GM18873 (cell line): ENCODE measurements at regions not wholly inside any gene's neighbourhood (a gene's known extent, or its start where the extent isn't known, plus 50 kb on each side); places are given as distances from the start of the nearest gene placed in this dataset.

ENCODE experiments used
- ATAC-seq: cut with Tn5 transposase; IDR thresholded peaks from one replicate; pipeline ENCODE4 v1.9.1; 2021; ENCODE audit warnings: mild to moderate bottlenecking, moderate library complexity, moderate number of reproducible peaks; ENCODE audit not compliant: unreplicated experiment, low FRiP score

DNA sequence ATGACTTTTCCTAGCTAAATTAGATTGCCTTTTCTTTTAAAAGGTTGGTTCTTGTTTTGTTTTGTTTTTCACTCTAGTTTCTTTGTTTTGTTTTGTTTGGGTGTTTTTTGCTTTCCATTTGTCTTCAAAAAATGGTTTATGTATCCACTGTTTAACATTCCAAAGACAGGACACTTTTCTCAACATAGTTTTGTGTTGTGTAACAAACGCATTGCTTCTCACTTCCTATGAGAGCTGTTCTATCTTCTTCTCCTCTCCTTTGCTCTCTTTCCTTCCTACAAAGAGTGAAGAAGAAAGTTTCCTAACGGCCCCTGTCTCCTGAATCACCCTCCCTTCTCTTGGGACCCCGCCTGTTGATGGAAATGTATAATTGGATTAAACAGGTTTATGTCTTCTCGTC is 539.7 kb downstream of the ACTL7B start:
- no peak for ATAC-seq

DNA sequence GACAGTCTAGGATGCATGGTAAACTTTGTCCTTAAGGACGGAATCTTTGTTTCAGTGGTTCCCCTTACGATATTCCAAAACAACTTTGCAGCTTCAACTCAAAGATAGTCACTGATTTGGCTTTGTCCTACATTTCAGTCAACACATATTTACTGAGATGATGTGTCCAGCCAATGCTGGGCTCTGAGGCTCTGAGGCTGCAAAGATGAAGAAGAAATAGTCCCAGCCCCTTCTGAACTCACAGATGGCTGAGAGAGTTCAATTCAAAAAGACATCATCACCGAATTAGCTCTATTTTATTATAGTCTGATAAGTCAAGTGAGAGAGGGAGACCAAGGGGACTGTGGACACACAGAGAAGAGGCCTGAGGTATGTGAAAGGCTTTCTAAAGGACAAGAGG is 544.0 kb downstream of the ACTL7B start:
- no peak for ATAC-seq

DNA sequence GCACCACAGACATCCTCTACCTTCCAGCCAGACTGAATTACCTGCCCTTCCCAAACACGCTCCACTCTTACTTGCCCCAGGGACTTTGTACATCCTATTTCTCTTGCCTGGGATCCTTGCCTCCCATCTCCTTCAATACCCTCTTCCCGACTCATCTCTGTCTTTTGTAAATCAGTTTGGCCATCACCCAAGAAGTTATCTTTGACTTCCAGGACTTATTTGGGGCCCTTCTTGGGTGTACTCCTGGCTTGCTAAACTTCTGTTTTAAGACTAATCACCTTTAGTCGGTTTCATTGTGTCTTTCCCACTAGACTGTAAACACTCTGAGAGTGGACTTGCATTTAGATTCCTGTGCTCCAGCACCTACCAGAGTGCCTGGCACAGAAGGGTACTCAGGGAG is 545.6 kb downstream of the ACTL7B start:
- ATAC-seq, result no peak

DNA sequence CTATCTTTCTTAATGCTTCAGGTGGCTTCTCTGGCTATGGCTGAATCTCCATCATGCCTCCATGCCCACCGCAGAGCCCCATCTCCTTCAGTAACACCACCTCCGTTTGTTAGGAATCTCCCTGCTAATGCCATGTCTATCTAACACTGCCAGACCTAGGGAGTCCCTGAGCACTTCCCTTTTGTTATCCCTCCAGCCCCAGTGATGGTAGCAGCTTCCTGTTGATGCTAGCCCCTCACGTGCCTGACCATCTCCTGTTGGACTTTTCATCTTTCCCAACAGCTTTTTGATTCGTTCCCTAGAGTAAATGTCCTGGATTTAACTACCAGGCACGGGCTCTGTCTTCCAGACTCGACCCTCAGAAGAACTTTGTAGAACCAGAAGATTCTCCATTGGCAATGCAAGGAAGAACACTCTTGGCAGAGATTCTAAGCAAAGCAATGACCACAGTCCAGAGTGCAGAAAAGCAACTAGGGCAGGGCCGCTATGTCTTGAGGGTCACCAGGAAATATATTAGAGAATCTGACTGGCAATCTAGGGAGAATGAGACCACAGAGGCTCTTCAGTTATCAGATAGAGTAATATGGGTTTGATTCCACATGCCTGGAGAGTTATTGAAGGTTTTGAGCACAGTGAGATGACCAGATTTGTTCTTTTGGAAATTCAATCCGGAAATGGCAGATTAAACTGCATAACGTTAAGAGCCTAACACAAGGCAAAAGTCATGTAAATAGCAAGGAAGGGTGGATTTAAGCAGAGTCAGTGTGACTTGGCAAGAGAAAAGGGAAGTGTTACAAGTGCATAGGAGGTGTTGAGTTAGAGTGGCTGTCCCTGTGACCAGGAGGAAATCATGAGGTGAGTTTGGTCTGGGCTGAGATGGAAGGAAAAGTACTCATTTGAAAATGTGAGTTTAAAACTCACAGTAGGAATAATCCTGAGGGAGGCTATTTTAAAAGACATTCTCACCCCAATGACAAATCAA is 555.2 kb downstream of the ACTL7B start:
- no peak for ATAC-seq

DNA sequence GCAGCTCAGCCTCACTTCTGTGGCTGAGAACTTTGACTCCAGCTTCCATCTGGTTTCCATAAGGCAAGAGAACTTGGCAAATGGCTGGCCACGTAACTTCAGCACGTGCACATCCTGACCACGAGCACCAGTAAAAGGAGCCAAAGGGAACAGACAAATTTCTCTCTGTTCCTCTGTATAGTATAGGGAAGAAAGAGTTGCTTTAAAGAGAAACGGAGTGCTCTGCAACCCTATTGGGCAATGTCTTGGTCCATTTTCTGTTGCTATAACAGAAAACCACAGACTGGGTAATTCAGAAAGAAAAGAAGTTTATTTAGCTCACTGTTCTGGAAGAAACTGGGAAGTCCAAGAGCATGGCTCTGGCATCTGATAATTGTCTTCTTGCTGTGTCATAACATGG is 558.7 kb downstream of the ACTL7B start:
- no peak for ATAC-seq

DNA sequence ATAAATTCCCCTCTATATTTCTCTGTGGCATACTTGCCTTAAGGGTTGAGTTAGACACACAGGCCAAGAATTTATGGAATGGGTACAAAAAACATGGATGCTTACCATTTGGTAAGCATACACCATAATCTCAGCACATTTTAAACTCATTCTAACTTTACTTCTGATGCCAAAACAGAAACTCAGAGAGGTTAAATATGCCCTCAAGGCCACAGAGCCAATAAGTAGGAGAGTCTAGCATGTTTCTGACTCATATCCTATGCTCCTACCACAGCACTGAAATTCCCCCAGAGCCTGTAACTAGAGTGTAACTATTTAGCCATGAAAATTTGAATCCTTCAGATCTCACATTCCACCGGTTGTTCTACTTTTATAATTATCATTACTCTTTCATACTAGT is 559.7 kb downstream of the ACTL7B start:
- no peak for ATAC-seq

DNA sequence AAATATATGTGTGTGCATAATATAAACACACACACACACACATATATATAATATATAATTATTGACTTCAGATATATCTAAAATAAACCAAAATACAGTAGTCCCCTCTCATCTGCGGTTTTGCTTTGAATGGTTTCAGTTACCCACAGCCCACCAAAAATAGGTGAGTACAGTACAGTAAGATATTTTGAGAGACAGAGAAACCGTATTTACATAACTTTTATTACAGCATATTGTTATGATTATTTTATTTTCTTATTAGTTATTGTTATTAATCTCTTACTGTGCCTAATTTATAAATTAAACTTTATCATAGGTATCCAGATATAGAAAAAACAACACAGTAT is 564.2 kb downstream of the ACTL7B start:
- ATAC-seq, result no peak

DNA sequence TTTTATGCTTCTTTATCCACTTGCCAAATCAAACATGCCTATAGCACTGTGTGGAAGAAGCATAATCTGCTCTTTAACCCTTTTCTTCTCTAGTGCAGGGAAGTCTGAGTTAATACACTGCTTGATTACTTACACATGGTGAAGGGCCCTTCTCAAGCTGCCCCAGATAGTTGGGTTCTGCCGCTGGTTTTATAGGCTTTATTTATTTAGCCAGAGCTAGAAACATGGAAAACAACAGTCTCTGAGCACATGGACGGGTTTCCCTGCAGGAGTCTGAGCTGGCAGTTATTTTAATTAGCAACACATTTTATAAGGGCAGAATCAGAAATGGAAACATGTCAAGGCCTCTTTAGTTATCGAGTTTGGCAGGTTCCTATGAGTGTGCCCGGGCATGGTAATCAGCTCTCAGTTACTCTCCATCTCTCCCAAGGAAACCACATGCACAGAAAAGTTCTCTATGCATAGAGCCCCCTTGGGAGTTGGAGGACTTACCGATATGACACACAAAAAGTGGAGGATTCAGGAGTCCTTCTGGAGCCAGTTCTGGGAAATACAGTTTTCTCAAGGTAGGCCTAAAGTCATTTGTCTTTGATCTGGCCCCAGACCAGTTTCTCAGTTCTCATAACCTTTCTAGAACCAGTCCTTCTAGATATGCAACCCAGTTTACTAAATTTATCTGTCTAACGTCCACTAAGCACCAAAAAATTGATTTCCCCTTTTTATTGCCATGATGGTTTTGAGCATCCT is 564.8 kb downstream of the ACTL7B start:
- no peak for ATAC-seq

DNA sequence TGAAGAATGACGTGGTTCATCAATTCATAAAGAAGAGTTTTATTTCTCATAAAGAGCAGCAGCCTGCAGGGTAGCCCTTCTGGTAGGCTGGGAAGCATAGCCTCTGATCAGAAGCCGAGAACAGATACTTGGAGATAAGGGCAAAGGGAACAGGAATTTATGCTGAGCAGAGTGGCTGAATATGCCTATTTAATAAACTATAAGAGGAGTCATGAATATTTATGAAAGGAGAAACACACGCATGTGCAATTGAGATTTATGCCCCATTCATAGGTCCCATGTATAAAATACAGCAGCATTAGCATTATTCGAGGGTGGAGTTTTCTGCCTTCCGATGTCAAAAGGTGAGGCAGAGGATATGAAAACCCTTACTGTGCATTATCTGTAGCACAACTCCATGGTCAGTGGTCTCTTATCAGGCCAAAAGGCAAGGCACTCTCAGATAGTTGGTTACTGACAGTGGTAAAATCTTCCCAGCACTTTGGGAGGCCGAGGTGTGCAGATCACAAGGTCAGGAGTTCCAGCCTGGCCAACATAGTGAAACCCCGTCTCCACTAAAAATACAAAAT is 569.1 kb downstream of the ACTL7B start:
- no peak for ATAC-seq

DNA sequence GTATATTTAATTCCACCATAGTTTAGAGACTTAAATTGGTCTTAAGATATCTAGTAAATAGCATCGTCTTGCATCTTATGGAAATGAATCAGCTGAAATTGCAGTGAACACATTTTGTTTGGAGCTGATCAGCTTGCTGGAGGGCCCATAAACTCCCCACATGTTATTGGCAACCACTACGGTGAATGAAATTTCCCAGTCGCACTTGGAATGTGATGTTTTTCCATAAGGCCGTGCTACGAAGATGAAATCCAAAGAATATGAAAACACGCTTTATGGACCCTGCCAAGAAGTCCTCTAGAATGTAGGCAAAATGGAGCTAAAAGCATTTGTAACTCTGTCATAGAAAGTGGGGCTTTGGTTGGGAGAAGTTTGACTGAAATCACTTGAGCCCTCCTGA is 572.1 kb downstream of the ACTL7B start:
- ATAC-seq, result no peak

DNA sequence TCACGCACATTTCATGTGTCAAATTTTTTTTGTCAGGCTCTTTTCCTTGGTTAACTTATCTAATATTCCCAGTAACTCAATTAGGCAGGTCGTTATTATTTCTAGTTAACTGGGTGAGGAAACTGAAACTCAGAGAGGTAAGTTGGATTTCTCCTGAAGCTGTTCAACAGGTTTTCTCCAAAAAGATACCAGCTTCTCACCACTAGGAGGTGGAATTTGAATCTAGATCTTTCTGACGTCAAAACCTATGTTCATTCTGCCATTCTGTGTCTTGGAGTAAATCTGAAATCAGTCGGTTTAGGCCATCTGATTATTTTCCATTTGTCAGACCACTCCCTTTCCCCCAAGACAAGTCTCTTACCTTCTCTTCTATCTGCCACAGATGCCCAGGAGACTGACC is 572.9 kb downstream of the ACTL7B start:
- ATAC-seq, result no peak

DNA sequence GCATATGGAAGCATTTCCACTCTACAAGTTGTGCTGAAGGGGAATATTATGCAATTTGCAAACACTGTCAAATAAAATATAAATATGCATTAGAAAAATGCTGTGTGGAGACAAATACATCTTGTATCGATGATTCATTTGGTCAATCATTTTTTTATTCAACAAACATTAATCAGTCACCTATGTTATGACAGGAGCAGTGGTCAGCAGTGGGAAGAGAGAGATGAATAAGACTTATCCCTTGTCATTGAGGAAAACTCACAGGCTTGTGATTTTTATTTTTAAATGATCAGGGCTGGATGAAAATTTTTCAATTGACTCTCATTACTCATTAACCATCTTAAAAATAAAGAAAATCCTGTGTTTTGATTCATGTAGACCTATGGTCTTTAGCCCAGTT is 574.1 kb downstream of the ACTL7B start:
- no peak for ATAC-seq

DNA sequence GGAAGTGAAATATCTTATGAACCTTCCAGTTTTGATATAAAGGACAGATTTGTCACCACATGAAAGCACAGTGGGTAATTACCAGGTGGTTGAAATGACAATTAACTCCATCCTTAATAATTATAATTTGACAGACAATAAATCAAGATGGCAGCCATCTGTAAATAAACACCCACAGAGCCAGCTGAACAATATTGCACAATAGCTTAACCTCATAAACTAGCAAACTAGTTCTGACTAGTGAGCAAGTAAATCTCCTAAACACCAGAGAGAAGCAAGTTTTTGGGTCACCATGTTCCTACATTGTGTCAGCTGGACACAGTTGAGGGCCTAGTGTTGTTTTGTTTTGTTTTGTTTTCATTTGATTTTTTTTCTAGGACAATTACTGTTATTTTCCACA is 577.4 kb downstream of the ACTL7B start:
- no peak for ATAC-seq

DNA sequence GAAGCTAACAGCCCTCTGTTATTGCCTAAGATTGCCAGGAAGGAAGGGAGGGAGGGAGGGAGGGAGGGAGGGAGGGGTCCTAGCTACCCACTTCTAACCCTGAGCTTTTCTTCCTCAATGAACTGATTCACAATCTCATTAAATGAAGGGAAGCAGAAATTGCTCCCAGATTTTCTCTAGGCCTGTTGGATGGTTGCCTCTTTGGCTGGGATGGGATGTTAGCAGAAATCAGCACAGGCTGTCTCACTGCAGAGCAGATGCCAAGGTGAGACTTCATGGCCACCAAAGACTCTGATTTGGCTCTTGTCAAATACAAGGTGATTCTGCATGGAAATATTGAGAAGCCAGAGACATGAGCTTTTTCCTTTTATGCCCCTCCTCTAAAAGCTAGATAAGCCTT is 578.6 kb downstream of the ACTL7B start:
- no peak for ATAC-seq

DNA sequence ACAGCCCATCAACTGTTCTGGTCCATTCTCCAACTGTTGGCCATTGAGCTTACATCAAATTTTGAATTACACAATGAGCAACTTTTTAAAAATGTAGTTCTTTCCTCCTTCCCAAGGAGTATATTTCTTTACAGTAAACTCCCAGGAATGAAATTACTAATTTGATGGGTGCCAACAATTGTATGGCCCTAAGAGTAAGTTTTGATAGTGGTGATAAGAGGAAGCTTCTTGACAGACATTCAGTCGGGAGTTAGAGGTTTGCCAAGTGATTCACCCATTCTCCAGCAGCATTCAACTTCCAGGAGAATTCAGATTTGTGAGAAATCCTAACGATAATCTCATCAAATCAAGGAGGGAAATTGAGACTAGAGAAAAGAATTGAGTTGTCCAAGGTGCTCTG is 579.9 kb downstream of the ACTL7B start:
- no peak for ATAC-seq

DNA sequence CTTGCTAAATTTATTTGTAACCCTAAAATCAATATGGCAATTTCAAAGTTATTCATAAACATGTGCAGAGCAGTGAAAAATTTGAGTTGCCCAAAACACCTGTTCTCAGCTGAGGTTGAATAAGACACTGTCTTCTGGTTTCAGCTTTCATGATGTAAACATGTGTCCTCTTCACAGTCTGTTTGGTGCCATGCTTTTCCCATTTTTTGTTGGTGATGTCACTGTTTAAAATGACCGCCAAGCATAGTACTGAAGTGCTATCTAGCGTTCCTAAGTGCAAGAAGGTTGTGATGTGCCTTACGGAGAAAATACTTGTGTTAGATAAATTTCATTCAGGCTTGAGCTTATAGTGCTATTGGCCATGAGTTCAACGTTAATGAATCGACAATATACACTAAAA is 580.8 kb downstream of the ACTL7B start:
- ATAC-seq, result no peak

DNA sequence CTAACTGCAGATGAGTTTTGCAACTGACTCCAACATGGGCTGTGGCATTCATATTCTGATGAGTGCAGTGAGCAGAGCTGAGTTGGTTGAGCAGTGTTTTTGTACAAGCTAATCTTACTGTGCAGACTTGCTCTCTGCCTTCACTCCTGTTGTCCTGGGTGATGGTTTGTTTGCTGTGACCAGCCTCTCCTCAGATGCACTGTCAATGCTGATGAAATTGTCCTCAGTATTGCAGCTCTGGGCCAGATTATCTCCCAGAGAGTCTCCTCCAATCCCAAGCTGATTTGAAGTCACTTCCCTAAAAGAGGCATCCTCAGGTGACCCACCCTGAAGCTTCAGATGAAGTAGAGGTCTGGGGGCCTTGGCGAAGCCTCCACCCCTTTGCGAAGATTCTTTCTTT is 581.8 kb downstream of the ACTL7B start:
- ATAC-seq, result no peak

DNA sequence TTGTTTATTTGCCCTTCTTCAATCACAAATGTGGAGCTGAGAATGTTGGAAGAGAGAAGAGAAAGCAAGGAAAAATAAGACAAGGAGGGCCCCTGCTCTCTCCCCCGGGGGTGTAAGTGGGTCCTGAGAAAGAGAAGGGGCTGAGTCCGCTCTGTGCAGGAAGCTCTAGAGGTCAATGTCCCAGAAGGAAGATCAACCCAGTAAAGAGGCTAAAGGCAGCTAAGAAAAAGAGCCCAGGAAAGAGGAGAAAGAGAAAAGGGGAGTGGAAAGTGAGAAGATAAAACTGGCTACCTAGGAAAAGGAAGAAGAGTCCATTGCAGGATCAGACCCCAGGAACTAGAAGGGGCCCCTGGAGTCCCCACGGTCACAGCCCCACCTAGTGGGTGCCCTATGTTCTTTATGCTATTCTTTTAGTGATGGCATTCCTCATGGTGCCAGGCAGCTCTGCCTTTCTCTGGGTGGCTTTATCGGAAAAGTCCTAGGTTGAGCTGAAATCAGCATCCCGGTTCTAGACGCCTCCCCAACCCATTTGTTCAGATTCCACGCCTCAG is 583.4 kb downstream of the ACTL7B start:
- ATAC-seq, result no peak

DNA sequence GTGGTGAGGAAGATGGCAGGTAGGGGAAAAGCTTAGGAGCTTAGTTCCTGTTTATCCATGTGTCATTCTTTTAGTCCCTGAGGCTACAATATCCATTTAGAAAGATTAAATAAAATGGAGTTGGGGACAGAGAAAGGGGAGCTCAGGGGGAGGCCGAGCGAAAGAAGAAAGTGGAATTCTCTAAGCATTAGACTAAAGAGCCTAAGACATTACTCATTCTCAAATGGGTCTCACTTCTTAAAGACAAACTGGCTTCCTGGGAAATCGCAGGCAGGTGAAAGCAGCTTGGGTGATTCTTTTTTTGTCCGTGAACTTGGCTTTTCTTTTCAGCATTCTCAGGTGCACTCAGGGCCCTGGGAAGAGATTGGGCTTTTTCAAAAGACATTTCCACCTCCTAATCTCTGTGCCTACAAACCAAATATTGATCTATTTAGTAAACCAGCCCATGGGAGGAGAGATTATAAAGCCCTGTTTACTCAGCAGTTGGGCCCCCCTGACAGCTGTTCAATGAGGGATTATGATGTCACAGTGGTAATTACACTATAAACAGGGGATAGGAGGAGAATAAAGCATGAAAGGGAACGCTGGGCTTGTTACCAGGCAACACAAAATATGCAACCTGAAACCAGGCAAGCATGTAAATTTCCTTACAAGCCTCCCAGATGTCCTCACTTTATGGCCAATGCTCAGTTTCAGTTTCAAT is 584.0 kb downstream of the ACTL7B start:
- no peak for ATAC-seq

DNA sequence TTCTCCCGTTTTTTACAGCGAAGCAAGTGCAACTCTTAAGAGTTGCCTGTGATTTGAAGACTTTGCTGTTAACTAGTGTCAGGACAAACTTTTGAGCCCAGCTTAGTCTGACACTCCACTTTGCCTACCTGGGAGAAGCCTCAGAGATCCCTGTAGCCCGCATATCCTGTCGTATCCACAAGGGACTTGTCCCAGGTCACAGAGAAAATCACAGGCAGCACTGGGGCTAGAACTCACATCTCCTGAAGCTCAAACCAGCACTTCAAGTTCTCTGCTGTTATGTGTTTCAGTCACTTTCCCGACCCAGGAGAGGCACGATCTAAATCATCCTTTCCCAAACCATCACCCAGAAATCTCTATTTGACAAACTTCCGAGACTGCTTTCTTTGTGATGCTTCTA is 584.5 kb downstream of the ACTL7B start:
- ATAC-seq, result no peak

DNA sequence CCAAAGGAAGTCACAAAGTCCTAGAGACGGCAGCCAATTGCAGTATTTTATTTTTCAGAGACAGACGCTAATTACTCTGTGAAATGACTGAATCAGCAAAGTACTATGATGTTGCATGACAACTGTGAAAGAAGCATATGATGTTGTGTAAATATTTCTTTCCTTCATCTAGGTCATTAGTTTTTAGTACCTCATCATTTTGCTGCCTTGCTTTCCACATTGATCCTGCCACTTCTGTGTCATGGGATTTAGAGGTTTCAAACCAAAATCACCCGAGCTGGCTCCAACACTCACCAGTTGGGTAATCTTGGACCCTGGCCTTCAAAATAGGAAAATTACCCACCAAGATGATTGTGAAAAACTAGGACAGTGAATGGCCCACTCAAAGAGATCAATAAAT is 585.2 kb downstream of the ACTL7B start:
- ATAC-seq, result no peak
